Liver (tissue), 3 donors: ENCODE measurements at regions not wholly inside any gene's neighbourhood (a gene's known extent, or its start where the extent isn't known, plus 50 kb on each side); places are given as distances from the start of the nearest gene placed in this dataset.

Experiments used
- ATF3 ChIP-seq: IDR thresholded peaks from 2 replicates; pipeline ENCODE4 v1.6.1; 2016; ENCODE audit warnings: antibody characterized with exemption
- CTCF ChIP-seq: fragments of 150-350 bp; IDR thresholded peaks from 2 replicates; pipeline ENCODE4 v1.5.1; 2017; ENCODE audit warnings: improper control_type of control experiment, low read depth, low read length; ENCODE audit not compliant: missing input control
- FOXA1 ChIP-seq: IDR thresholded peaks from 2 replicates; pipeline ENCODE4 v1.6.1; 2016; ENCODE audit warnings: antibody characterized with exemption
- FOXA2 ChIP-seq: IDR thresholded peaks from 2 replicates; pipeline ENCODE4 v1.6.1; 2016; ENCODE audit warnings: antibody characterized with exemption
- GABPA ChIP-seq, 2 donors: IDR thresholded peaks in 1 of 2; conservative IDR thresholded peaks in 1 of 2; 2 replicates each; pipeline ENCODE4 v1.6.1; 2016; ENCODE audit warnings: antibody characterized with exemption in 2 of 2, mild to moderate bottlenecking in 1 of 2, moderate library complexity in 1 of 2
- HNF4A ChIP-seq, 2 donors: conservative IDR thresholded peaks; 2 replicates each; pipeline ENCODE4 v1.6.1; 2016; ENCODE audit warnings: antibody characterized with exemption in 2 of 2, mild to moderate bottlenecking in 2 of 2
- HNF4G ChIP-seq: IDR thresholded peaks from 2 replicates; pipeline ENCODE4 v1.6.1; 2016; ENCODE audit warnings: antibody characterized with exemption
- JUND ChIP-seq, 2 donors: IDR thresholded peaks; 2 replicates each; pipeline ENCODE4 v1.6.1; 2016; ENCODE audit warnings: antibody characterized with exemption in 2 of 2
- MAX ChIP-seq: IDR thresholded peaks from 2 replicates; pipeline ENCODE4 v1.6.1; 2016; ENCODE audit warnings: antibody characterized with exemption
- RAD21 ChIP-seq, 2 donors: IDR thresholded peaks; 2 replicates each; pipeline ENCODE4 v1.6.1; 2016; ENCODE audit warnings: antibody characterized with exemption in 2 of 2, mild to moderate bottlenecking in 2 of 2
- REST ChIP-seq: IDR thresholded peaks from 2 replicates; pipeline ENCODE4 v1.6.1; 2016; ENCODE audit warnings: antibody characterized with exemption, mild to moderate bottlenecking
- SP1 ChIP-seq: IDR thresholded peaks from 2 replicates; pipeline ENCODE4 v1.6.1; 2018; ENCODE audit warnings: antibody characterized with exemption, mild to moderate bottlenecking
- TAF1 ChIP-seq: conservative IDR thresholded peaks from 2 replicates; pipeline ENCODE4 v1.6.1; 2016; ENCODE audit warnings: antibody characterized with exemption, mild to moderate bottlenecking
- YY1 ChIP-seq: IDR thresholded peaks from 2 replicates; pipeline ENCODE4 v1.6.1; 2016; ENCODE audit warnings: antibody characterized with exemption, mild to moderate bottlenecking
- donor health status: healthy.
- donor health status: healthy.

GRCh38 chr20:3352202-3352601 lies 55.3 kb downstream of the DNAAF9 start:
- TF ChIP-seq CTCF, result no peak
- no peak for TF ChIP-seq SP1
- no peak for TF ChIP-seq MAX
- peak in 1 of 2 donors; percentile 10 for TF ChIP-seq RAD21 (IDR thresholded peaks at IDR 0.05)
- TF ChIP-seq TAF1, result no peak
- no peak for TF ChIP-seq HNF4G
- no peak for TF ChIP-seq JUND (IDR thresholded peaks at IDR 0.05)
- no peak for TF ChIP-seq FOXA1
- TF ChIP-seq YY1, result no peak
- TF ChIP-seq GABPA (IDR thresholded peaks at IDR 0.05 in 1 of 2, conservative IDR thresholded peaks at IDR 0.05 in 1 of 2), result no peak
- TF ChIP-seq ATF3, result no peak
- no peak for TF ChIP-seq FOXA2
- TF ChIP-seq REST, result no peak
- peak in 1 of 2 donors; percentile 68 for TF ChIP-seq HNF4A (conservative IDR thresholded peaks at IDR 0.05)
